ENCODE measurements at regions not wholly inside any gene's neighbourhood (a gene's known extent, or its start where the extent isn't known, plus 50 kb on each side); places are given as distances from the start of the nearest gene placed in this dataset.

DNA sequence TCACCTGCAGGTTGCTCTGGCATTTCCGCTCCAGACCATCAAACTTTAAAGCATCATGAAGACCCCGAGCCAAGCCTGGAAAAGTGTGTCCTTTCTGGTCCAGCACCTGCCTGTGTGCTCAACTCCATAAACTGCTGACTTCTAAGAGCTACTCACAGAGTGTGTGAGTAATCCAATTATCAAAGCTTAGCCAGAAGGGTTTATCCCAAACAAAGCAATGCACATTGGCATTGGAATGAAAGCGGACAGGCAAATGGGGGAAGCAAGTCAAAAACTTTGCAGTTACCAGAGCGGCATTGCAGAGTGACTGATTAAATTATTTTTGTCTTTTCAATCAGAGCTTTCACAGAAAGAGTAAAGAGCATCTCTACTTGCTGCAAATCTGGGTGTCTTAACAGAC lies 1262.4 kb upstream of the SEL1L start:
- no peaks in the 10 kb centered on the region for H3K36me3 ChIP-seq (ENCODE audit: insufficient read depth)
- Mint-ChIP-seq H3K27ac (no peak overlapping the region), H3K9me3 (peaks cover 6% of the 10 kb centered on the region; the same call in 1 of the 3 replicates), H3K4me3 (no peak overlapping the region), H3K27me3 (ENCODE audit: insufficient read depth, low read depth, poor library complexity) (no peaks in the 10 kb centered on the region), H3K4me1 (no peaks in the 10 kb centered on the region), H3K36me3 (ENCODE audit: low read depth) (no peaks in the 10 kb centered on the region)
- H3K79me2 ChIP-seq (replicated peaks; ENCODE audit: insufficient read depth): no peaks in the 10 kb centered on the region
- H3K9me2 ChIP-seq (ENCODE audit: insufficient read depth): no peaks in the 10 kb centered on the region
- no peak overlapping the region for H2AFZ ChIP-seq
- no peak overlapping the region for H3K4me3 ChIP-seq
- H3K27ac ChIP-seq (ENCODE audit: low read depth): no peak overlapping the region
- H3F3A ChIP-seq (replicated peaks; ENCODE audit: low read depth): no peaks in the 10 kb centered on the region
- H3K4me1 ChIP-seq (ENCODE audit: insufficient read depth): no peaks in the 10 kb centered on the region
- H3K27me3 ChIP-seq (ENCODE audit: insufficient read depth): no peaks in the 10 kb centered on the region
- ATAC-seq: no peak
- DNase-seq (ENCODE audit: low spot score): no peak
- H3K4me2 ChIP-seq: no peak overlapping the region
- H4K20me1 ChIP-seq (replicated peaks; ENCODE audit: insufficient read depth): no peaks in the 10 kb centered on the region
- TF ChIP-seq CREB1 (CRISPR knock-in tag; IDR thresholded peaks at IDR 0.05; ENCODE audit: low read depth): no peak
- TF ChIP-seq JUNB (IDR thresholded peaks at IDR 0.05; ENCODE audit: unreplicated experiment): no peak
- no peak for TF ChIP-seq EZH2 (IDR thresholded peaks at IDR 0.05; ENCODE audit: low read depth, unreplicated experiment)
- no peak for TF ChIP-seq ETS1 (IDR thresholded peaks at IDR 0.05)

DNA sequence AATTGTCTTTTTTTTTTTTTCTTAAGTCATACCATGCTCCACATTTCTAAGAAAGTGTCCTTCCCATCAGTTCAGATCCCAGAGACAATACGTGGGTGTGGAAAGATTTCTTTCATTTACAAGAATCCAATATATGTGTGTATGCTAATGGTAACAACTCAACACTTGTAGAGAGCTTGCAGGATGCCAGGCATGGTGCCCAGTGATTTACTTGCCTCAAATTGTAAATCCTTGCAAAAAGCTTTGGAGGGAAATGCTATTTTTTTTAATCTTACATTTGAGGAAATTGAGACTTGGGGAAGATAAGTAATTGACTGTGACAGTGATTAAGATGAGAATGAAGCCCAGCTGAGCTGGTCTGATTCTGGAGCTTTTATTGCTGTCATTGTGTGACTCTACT lies 1264.6 kb upstream of the SEL1L start:
- no peaks in the 10 kb centered on the region for H3K36me3 ChIP-seq (ENCODE audit: insufficient read depth)
- H3K4me2 ChIP-seq: no peak overlapping the region
- Mint-ChIP-seq H3K27ac (no peak overlapping the region), H3K9me3 (peaks cover 19% of the 10 kb centered on the region), H3K27me3 (ENCODE audit: insufficient read depth, low read depth, poor library complexity) (no peaks in the 10 kb centered on the region), H3K4me3 (no peak overlapping the region), H3K36me3 (ENCODE audit: low read depth) (peaks cover 4% of the 10 kb centered on the region), H3K4me1 (no peaks in the 10 kb centered on the region)
- no peak overlapping the region for H3K4me3 ChIP-seq
- ATAC-seq: no peak
- H2AFZ ChIP-seq: no peak overlapping the region
- no peak for DNase-seq (ENCODE audit: low spot score)
- H3K4me1 ChIP-seq (ENCODE audit: insufficient read depth): no peaks in the 10 kb centered on the region
- TF ChIP-seq ZNF114 (CRISPR knock-in tag; IDR thresholded peaks at IDR 0.05): no peak
- TF ChIP-seq ETS1 (IDR thresholded peaks at IDR 0.05): no peak
- no peak for TF ChIP-seq CREB1 (CRISPR knock-in tag; IDR thresholded peaks at IDR 0.05; ENCODE audit: low read depth)
- TF ChIP-seq, protein P1, sequence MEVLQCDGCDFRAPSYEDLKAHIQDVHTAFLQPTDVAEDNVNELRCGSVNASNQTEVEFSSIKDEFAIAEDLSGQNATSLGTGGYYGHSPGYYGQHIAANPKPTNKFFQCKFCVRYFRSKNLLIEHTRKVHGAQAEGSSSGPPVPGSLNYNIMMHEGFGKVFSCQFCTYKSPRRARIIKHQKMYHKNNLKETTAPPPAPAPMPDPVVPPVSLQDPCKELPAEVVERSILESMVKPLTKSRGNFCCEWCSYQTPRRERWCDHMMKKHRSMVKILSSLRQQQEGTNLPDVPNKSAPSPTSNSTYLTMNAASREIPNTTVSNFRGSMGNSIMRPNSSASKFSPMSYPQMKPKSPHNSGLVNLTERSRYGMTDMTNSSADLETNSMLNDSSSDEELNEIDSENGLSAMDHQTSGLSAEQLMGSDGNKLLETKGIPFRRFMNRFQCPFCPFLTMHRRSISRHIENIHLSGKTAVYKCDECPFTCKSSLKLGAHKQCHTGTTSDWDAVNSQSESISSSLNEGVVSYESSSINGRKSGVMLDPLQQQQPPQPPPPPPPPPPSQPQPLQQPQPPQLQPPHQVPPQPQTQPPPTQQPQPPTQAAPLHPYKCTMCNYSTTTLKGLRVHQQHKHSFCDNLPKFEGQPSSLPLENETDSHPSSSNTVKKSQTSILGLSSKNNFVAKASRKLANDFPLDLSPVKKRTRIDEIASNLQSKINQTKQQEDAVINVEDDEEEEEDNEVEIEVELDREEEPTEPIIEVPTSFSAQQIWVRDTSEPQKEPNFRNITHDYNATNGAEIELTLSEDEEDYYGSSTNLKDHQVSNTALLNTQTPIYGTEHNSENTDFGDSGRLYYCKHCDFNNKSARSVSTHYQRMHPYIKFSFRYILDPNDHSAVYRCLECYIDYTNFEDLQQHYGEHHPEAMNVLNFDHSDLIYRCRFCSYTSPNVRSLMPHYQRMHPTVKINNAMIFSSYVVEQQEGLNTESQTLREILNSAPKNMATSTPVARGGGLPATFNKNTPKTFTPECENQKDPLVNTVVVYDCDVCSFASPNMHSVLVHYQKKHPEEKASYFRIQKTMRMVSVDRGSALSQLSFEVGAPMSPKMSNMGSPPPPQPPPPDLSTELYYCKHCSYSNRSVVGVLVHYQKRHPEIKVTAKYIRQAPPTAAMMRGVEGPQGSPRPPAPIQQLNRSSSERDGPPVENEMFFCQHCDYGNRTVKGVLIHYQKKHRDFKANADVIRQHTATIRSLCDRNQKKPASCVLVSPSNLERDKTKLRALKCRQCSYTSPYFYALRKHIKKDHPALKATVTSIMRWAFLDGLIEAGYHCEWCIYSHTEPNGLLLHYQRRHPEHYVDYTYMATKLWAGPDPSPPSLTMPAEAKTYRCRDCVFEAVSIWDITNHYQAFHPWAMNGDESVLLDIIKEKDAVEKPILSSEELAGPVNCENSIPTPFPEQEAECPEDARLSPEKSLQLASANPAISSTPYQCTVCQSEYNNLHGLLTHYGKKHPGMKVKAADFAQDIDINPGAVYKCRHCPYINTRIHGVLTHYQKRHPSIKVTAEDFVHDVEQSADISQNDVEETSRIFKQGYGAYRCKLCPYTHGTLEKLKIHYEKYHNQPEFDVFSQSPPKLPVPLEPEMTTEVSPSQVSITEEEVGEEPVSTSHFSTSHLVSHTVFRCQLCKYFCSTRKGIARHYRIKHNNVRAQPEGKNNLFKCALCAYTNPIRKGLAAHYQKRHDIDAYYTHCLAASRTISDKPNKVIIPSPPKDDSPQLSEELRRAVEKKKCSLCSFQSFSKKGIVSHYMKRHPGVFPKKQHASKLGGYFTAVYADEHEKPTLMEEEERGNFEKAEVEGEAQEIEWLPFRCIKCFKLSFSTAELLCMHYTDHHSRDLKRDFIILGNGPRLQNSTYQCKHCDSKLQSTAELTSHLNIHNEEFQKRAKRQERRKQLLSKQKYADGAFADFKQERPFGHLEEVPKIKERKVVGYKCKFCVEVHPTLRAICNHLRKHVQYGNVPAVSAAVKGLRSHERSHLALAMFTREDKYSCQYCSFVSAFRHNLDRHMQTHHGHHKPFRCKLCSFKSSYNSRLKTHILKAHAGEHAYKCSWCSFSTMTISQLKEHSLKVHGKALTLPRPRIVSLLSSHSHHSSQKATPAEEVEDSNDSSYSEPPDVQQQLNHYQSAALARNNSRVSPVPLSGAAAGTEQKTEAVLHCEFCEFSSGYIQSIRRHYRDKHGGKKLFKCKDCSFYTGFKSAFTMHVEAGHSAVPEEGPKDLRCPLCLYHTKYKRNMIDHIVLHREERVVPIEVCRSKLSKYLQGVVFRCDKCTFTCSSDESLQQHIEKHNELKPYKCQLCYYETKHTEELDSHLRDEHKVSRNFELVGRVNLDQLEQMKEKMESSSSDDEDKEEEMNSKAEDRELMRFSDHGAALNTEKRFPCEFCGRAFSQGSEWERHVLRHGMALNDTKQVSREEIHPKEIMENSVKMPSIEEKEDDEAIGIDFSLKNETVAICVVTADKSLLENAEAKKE (CRISPR knock-in tag; IDR thresholded peaks at IDR 0.05): no peak
- TF ChIP-seq EZH2phosphoT487 (IDR thresholded peaks at IDR 0.05; ENCODE audit: unreplicated experiment): no peak
- TF ChIP-seq ZNF331 (CRISPR knock-in tag; IDR thresholded peaks at IDR 0.05; ENCODE audit: low read depth): no peak
- no peak for TF ChIP-seq EZH2 (IDR thresholded peaks at IDR 0.05; ENCODE audit: low read depth, unreplicated experiment)
- no peak for TF ChIP-seq NANOG (IDR thresholded peaks at IDR 0.05; ENCODE audit: borderline replicate concordance)
- no peak for TF ChIP-seq JUNB (IDR thresholded peaks at IDR 0.05; ENCODE audit: unreplicated experiment)
- H3F3A ChIP-seq (replicated peaks; ENCODE audit: low read depth): no peaks in the 10 kb centered on the region
- no peaks in the 10 kb centered on the region for H3K79me2 ChIP-seq (replicated peaks; ENCODE audit: insufficient read depth)
- no peaks in the 10 kb centered on the region for H3K9me2 ChIP-seq (ENCODE audit: insufficient read depth)
- H4K20me1 ChIP-seq (replicated peaks; ENCODE audit: insufficient read depth): no peaks in the 10 kb centered on the region
- no peaks in the 10 kb centered on the region for H3K27me3 ChIP-seq (ENCODE audit: insufficient read depth)
- no peak overlapping the region for H3K27ac ChIP-seq (ENCODE audit: low read depth)

All from GM23338 (cell line).